ENCODE measurements at regions not wholly inside any gene's neighbourhood (a gene's known extent, or its start where the extent isn't known, plus 50 kb on each side); places are given as distances from the start of the nearest gene placed in this dataset.

- TF ChIP-seq GABPB1 (CRISPR knock-in tag; IDR thresholded peaks at IDR 0.05) (no peak), HMGXB4 (CRISPR knock-in tag; IDR thresholded peaks at IDR 0.05) (no peak), RORB (CRISPR knock-in tag; IDR thresholded peaks at IDR 0.05) (no peak)
Observed at GRCh38 chr14:103206023-103206481, 82.8 kb downstream of the TNFAIP2 start (continued).

DNA sequence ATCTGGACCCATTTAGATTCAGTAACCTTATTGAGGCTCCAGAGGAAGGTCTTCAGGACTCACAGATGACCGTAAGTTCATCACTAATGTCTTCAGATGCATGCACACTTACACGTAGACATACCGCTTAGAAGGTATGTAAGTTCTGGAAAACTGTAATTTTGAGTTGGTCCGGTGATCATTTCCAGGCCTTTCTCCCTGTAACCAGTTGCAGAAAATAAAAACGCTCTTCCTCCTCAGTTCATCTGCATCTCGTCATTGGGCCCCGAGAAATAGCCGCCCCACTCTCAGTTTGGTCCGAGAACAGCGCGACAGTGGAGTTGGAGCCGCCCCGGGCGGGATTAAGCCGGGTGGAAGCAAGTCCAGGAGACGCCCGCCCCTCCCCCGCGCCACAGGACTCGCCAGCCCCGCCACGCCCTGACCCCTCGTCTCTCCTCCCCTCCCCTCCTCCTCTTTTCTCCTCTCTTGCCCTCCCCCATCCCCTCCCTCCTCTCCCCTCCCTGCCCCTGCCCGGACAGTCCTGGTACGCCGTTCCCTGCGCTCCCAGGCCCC lies 83.7 kb downstream of the TNFAIP2 start:
- Mint-ChIP-seq H3K9me3 (peaks cover 27% of the 10 kb centered on the region), H3K27me3 (ENCODE audit: low read depth) (peaks cover 61% of the 10 kb centered on the region), H3K36me3 (peaks cover 22% of the 10 kb centered on the region), H3K4me3 (peak overlapping the region; percentile 64), H3K4me1 (peaks cover 7% of the 10 kb centered on the region; the same call in 1 of the 2 replicates), H3K27ac (no peak overlapping the region)
- ATAC-seq (peak; percentile 76), DNase-seq (ENCODE audit: low spot score) (peak; percentile 58)
- CTCF ChIA-PET = interaction anchor here (0.7 kb wide), 1 partner anchor 66 kb away, joined by 3 read pairs; no protein-coding TSS in a partner anchor
- TF ChIP-seq HMGXB4 (CRISPR knock-in tag; IDR thresholded peaks at IDR 0.05) = 0 out of 2 replicates have a peak, but pooled peaks have one; percentile 1
- TF ChIP-seq GRHL2 (CRISPR knock-in tag; IDR thresholded peaks at IDR 0.05; ENCODE audit: insufficient replicate concordance, severe bottlenecking) = no peak
- POLR2A ChIA-PET = no interaction called here

- ChIA-PET POLR2A (no interaction called here), CTCF (interaction anchor here (0.9 to 2.6 kb wide), 2 partner anchors 85 to 103 kb away, joined by 3 to 8 read pairs; no protein-coding TSS in a partner anchor)
- peak; percentile 42 for DNase-seq (ENCODE audit: low spot score)
- peaks cover 23% of the 10 kb centered on the region for H3K9me3 Mint-ChIP-seq
- no peak overlapping the region for H3K27ac Mint-ChIP-seq
- H3K36me3 Mint-ChIP-seq = peaks cover 22% of the 10 kb centered on the region
- peaks cover 7% of the 10 kb centered on the region; the same call in 1 of the 2 replicates for H3K4me1 Mint-ChIP-seq
- peak overlapping the region; percentile 58 for H3K4me3 Mint-ChIP-seq
- peak; percentile 63 for ATAC-seq
- peaks cover 63% of the 10 kb centered on the region for H3K27me3 Mint-ChIP-seq (ENCODE audit: low read depth)
- TF ChIP-seq CTCF (IDR thresholded peaks at IDR 0.05) (no peak), RELA (CRISPR knock-in tag; IDR thresholded peaks at IDR 0.05; ENCODE audit: borderline replicate concordance) (peak; percentile 60; the same call in 1 of the 2 replicates), TEAD1 (CRISPR knock-in tag; IDR thresholded peaks at IDR 0.05) (peak; percentile 73; the same call in 1 of the 2 replicates), CREM (CRISPR knock-in tag; IDR thresholded peaks at IDR 0.05) (no peak), JUN (CRISPR knock-in tag; IDR thresholded peaks at IDR 0.05) (peak; percentile 73; the same call in 1 of the 2 replicates), SMAD3 (CRISPR knock-in tag; IDR thresholded peaks at IDR 0.05; ENCODE audit: borderline replicate concordance) (0 out of 2 replicates have a peak, but pooled peaks have one; percentile 60), ZNF232 (CRISPR knock-in tag; IDR thresholded peaks at IDR 0.05) (peak; percentile 84; the same call in 1 of the 2 replicates)
- TF ChIP-seq, protein P1, sequence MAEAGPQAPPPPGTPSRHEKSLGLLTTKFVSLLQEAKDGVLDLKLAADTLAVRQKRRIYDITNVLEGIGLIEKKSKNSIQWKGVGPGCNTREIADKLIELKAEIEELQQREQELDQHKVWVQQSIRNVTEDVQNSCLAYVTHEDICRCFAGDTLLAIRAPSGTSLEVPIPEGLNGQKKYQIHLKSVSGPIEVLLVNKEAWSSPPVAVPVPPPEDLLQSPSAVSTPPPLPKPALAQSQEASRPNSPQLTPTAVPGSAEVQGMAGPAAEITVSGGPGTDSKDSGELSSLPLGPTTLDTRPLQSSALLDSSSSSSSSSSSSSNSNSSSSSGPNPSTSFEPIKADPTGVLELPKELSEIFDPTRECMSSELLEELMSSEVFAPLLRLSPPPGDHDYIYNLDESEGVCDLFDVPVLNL (CRISPR knock-in tag; IDR thresholded peaks at IDR 0.05; ENCODE audit: borderline replicate concordance, low read depth) = peak; percentile 77; the same call in 1 of the 2 replicates
- TF ChIP-seq, protein P2, sequence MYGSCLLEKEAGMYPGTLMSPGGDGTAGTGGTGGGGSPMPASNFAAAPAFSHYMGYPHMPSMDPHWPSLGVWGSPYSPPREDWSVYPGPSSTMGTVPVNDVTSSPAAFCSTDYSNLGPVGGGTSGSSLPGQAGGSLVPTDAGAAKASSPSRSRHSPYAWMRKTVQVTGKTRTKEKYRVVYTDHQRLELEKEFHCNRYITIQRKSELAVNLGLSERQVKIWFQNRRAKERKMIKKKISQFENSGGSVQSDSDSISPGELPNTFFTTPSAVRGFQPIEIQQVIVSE (CRISPR knock-in tag; IDR thresholded peaks at IDR 0.05; ENCODE audit: borderline replicate concordance) = no peak
- TF ChIP-seq, protein P3, sequence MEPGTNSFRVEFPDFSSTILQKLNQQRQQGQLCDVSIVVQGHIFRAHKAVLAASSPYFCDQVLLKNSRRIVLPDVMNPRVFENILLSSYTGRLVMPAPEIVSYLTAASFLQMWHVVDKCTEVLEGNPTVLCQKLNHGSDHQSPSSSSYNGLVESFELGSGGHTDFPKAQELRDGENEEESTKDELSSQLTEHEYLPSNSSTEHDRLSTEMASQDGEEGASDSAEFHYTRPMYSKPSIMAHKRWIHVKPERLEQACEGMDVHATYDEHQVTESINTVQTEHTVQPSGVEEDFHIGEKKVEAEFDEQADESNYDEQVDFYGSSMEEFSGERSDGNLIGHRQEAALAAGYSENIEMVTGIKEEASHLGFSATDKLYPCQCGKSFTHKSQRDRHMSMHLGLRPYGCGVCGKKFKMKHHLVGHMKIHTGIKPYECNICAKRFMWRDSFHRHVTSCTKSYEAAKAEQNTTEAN (CRISPR knock-in tag; IDR thresholded peaks at IDR 0.05) = peak; percentile 82
- TF ChIP-seq, protein P4, sequence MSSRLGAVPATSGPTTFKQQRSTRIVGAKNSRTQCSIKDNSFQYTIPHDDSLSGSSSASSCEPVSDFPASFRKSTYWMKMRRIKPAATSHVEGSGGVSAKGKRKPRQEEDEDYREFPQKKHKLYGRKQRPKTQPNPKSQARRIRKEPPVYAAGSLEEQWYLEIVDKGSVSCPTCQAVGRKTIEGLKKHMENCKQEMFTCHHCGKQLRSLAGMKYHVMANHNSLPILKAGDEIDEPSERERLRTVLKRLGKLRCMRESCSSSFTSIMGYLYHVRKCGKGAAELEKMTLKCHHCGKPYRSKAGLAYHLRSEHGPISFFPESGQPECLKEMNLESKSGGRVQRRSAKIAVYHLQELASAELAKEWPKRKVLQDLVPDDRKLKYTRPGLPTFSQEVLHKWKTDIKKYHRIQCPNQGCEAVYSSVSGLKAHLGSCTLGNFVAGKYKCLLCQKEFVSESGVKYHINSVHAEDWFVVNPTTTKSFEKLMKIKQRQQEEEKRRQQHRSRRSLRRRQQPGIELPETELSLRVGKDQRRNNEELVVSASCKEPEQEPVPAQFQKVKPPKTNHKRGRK (CRISPR knock-in tag; IDR thresholded peaks at IDR 0.05; ENCODE audit: borderline replicate concordance) = 0 out of 2 replicates have a peak, but pooled peaks have one; percentile 29
Observed at GRCh38 chr14:103207388-103208072, 84.3 kb downstream of the TNFAIP2 start.

Measured in WTC11 (cell line).